ENCODE measurements at regions not wholly inside any gene's neighbourhood (a gene's known extent, or its start where the extent isn't known, plus 50 kb on each side); places are given as distances from the start of the nearest gene placed in this dataset.

- no peak overlapping the region for H3K27ac ChIP-seq (ENCODE audit: low read depth, low read length)
- no peaks in the 10 kb centered on the region for H3K9me3 ChIP-seq (ENCODE audit: control insufficient read depth, insufficient read depth, low read length)
- H3K27me3 ChIP-seq (ENCODE audit: control insufficient read depth, insufficient read depth, low read length) = no peaks in the 10 kb centered on the region
- H3K4me1 ChIP-seq (ENCODE audit: control insufficient read depth, insufficient read depth, low read length) = no peaks in the 10 kb centered on the region
- no CpG with 5 or more reads among the region's 2 CpGs for WGBS (ENCODE audit: insufficient coverage)
- DNase-seq (ENCODE audit: low read depth in 4 of 6, low spot score in 6 of 6) = no peak
- H3K4me3 ChIP-seq (ENCODE audit: low read depth, low read length) = no peak overlapping the region
- H3K36me3 ChIP-seq (ENCODE audit: control insufficient read depth, insufficient read depth, low read length) = no peaks in the 10 kb centered on the region
Measured at GRCh38 chr12:77535734-77536133, 295.0 kb upstream of the NAV3 start.

DNA sequence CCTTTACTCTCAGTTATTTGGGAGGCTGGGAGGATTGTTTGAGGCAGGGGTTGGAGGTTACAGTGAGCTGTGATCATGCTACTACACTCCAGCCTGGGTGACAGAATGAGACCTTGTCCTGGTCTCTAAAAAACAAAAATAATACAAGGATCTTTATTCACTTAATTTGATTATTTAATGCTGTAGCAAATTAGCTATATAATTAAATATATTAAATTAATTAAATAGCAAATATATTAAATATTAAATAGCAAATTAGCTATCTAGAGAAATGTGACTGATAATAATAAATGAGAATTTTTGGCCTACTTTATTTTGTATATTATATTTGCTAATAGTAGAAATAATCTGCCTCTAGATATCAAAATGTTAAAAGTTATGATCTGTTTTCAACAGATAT, 298.8 kb upstream of the NAV3 start:
- Histone ChIP-seq H3K4me3 (ENCODE audit: low read depth, low read length) (no peak overlapping the region), H3K36me3 (ENCODE audit: control insufficient read depth, insufficient read depth, low read length) (no peaks in the 10 kb centered on the region), H3K27me3 (ENCODE audit: control insufficient read depth, insufficient read depth, low read length) (no peaks in the 10 kb centered on the region), H3K9me3 (ENCODE audit: control insufficient read depth, insufficient read depth, low read length) (no peaks in the 10 kb centered on the region), H3K4me1 (ENCODE audit: control insufficient read depth, insufficient read depth, low read length) (no peaks in the 10 kb centered on the region), H3K27ac (ENCODE audit: low read depth, low read length) (no peak overlapping the region)
- no peak for DNase-seq (ENCODE audit: low read depth in 4 of 6, low spot score in 6 of 6)

- no CpG with 5 or more reads among the region's 1 CpG for WGBS (ENCODE audit: insufficient coverage)
- Histone ChIP-seq H3K27ac (ENCODE audit: low read depth, low read length) (no peak overlapping the region), H3K27me3 (ENCODE audit: control insufficient read depth, insufficient read depth, low read length) (no peaks in the 10 kb centered on the region), H3K4me3 (ENCODE audit: low read depth, low read length) (no peak overlapping the region), H3K9me3 (ENCODE audit: control insufficient read depth, insufficient read depth, low read length) (no peaks in the 10 kb centered on the region), H3K36me3 (ENCODE audit: control insufficient read depth, insufficient read depth, low read length) (no peaks in the 10 kb centered on the region), H3K4me1 (ENCODE audit: control insufficient read depth, insufficient read depth, low read length) (no peaks in the 10 kb centered on the region)
- peak in 1 of 6 donors; percentile 35 for DNase-seq (ENCODE audit: low read depth in 4 of 6, low spot score in 6 of 6)
Measured at GRCh38 chr12:77522247-77522646, 308.4 kb upstream of the NAV3 start.

- H3K27ac ChIP-seq (ENCODE audit: low read depth, low read length) = no peak overlapping the region
- H3K4me3 ChIP-seq (ENCODE audit: low read depth, low read length) = no peak overlapping the region
- WGBS (ENCODE audit: insufficient coverage) = no CpG with 5 or more reads among the region's 1 CpG
- H3K9me3 ChIP-seq (ENCODE audit: control insufficient read depth, insufficient read depth, low read length) = no peaks in the 10 kb centered on the region
- no peaks in the 10 kb centered on the region for H3K27me3 ChIP-seq (ENCODE audit: control insufficient read depth, insufficient read depth, low read length)
- no peaks in the 10 kb centered on the region for H3K4me1 ChIP-seq (ENCODE audit: control insufficient read depth, insufficient read depth, low read length)
- no peak for DNase-seq (ENCODE audit: low read depth in 4 of 6, low spot score in 6 of 6)
- no peaks in the 10 kb centered on the region for H3K36me3 ChIP-seq (ENCODE audit: control insufficient read depth, insufficient read depth, low read length)
Measured at GRCh38 chr12:77521508-77522115, 309.1 kb upstream of the NAV3 start.

DNA sequence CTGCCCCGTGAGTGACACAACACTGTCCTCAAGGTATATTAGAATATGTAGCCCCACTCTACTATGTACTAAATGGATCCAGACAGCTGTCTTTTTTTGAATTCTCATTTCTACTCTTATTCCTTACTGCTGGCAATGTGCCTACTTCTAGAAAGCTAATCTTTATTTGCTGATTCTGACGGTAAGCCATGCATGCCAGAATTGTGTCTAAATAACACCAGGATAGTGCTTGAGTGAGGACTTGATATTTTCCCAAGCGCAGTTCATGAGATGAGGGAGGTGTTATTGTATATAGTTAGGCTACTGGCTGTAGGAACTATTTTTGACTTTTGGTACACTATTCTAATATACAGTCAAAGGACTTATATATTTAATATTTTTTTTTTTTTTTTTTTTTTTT, 316.2 kb upstream of the NAV3 start:
- Histone ChIP-seq H3K27ac (ENCODE audit: low read depth, low read length) (no peak overlapping the region), H3K4me3 (ENCODE audit: low read depth, low read length) (no peak overlapping the region), H3K27me3 (ENCODE audit: control insufficient read depth, insufficient read depth, low read length) (no peaks in the 10 kb centered on the region), H3K4me1 (ENCODE audit: control insufficient read depth, insufficient read depth, low read length) (no peaks in the 10 kb centered on the region), H3K36me3 (ENCODE audit: control insufficient read depth, insufficient read depth, low read length) (no peaks in the 10 kb centered on the region), H3K9me3 (ENCODE audit: control insufficient read depth, insufficient read depth, low read length) (no peaks in the 10 kb centered on the region)
- peak in 2 of 6 donors; percentile 31 to 42 for DNase-seq (ENCODE audit: low read depth in 4 of 6, low spot score in 6 of 6)
- WGBS (ENCODE audit: insufficient coverage) = 33% methylated on average over 1 of the region's 3 CpGs

GRCh38 chr12:77510985-77511384, 319.7 kb upstream of the NAV3 start:
- WGBS (ENCODE audit: insufficient coverage) = no CpG with 5 or more reads among the region's 1 CpG
- H3K4me1 ChIP-seq (ENCODE audit: control insufficient read depth, insufficient read depth, low read length) = no peaks in the 10 kb centered on the region
- no peak for DNase-seq (ENCODE audit: low read depth in 4 of 6, low spot score in 6 of 6)

GRCh38 chr12:77504466-77504865, 326.2 kb upstream of the NAV3 start:
- H3K9me3 ChIP-seq (ENCODE audit: control insufficient read depth, insufficient read depth, low read length) = no peaks in the 10 kb centered on the region
- DNase-seq (ENCODE audit: low read depth in 4 of 6, low spot score in 6 of 6) = no peak

More at GRCh38 chr12:77510985-77511384, 319.7 kb upstream of the NAV3 start:
- H3K27ac ChIP-seq (ENCODE audit: low read depth, low read length) = no peak overlapping the region
- no peaks in the 10 kb centered on the region for H3K27me3 ChIP-seq (ENCODE audit: control insufficient read depth, insufficient read depth, low read length)
- H3K36me3 ChIP-seq (ENCODE audit: control insufficient read depth, insufficient read depth, low read length) = no peaks in the 10 kb centered on the region
- no peak overlapping the region for H3K4me3 ChIP-seq (ENCODE audit: low read depth, low read length)
- H3K9me3 ChIP-seq (ENCODE audit: control insufficient read depth, insufficient read depth, low read length) = no peaks in the 10 kb centered on the region

GRCh38 chr12:77500089-77500488, 330.6 kb upstream of the NAV3 start:
- no peaks in the 10 kb centered on the region for H3K4me1 ChIP-seq (ENCODE audit: control insufficient read depth, insufficient read depth, low read length)
- H3K36me3 ChIP-seq (ENCODE audit: control insufficient read depth, insufficient read depth, low read length) = no peaks in the 10 kb centered on the region
- H3K4me3 ChIP-seq (ENCODE audit: low read depth, low read length) = no peak overlapping the region
- no peaks in the 10 kb centered on the region for H3K27me3 ChIP-seq (ENCODE audit: control insufficient read depth, insufficient read depth, low read length)
- H3K27ac ChIP-seq (ENCODE audit: low read depth, low read length) = no peak overlapping the region
- no peaks in the 10 kb centered on the region for H3K9me3 ChIP-seq (ENCODE audit: control insufficient read depth, insufficient read depth, low read length)
- DNase-seq (ENCODE audit: low read depth in 4 of 6, low spot score in 6 of 6) = peak in 1 of 6 donors; percentile 62

More at GRCh38 chr12:77504466-77504865, 326.2 kb upstream of the NAV3 start:
- WGBS (ENCODE audit: insufficient coverage) = no CpG with 5 or more reads among the region's 4 CpGs
- no peaks in the 10 kb centered on the region for H3K36me3 ChIP-seq (ENCODE audit: control insufficient read depth, insufficient read depth, low read length)
- H3K27ac ChIP-seq (ENCODE audit: low read depth, low read length) = no peak overlapping the region
- no peaks in the 10 kb centered on the region for H3K4me1 ChIP-seq (ENCODE audit: control insufficient read depth, insufficient read depth, low read length)
- no peak overlapping the region for H3K4me3 ChIP-seq (ENCODE audit: low read depth, low read length)
- H3K27me3 ChIP-seq (ENCODE audit: control insufficient read depth, insufficient read depth, low read length) = no peaks in the 10 kb centered on the region

DNA sequence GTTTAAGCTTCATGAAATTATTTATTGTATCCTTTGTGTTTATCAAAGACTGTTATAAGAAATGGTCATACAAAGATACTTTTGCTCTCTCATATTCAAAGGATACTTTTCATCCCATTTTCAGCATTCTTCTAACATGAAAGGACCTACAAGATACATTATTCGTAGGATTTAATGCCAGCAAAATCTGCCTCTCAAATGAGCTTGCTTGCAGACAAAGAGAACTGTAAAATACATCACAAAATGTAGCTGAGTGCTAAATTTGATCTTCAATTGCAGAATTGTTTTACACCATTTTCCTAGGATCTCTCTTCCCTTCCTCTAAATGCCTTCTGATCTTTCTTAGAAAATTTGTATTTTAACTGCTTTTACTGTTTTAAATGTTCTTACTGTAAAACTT, 333.0 kb upstream of the NAV3 start:
- H3K36me3 ChIP-seq (ENCODE audit: control insufficient read depth, insufficient read depth, low read length) = no peaks in the 10 kb centered on the region
- H3K4me1 ChIP-seq (ENCODE audit: control insufficient read depth, insufficient read depth, low read length) = no peaks in the 10 kb centered on the region
- H3K27ac ChIP-seq (ENCODE audit: low read depth, low read length) = no peak overlapping the region
- no peaks in the 10 kb centered on the region for H3K9me3 ChIP-seq (ENCODE audit: control insufficient read depth, insufficient read depth, low read length)
- peak in 1 of 6 donors; percentile 63 for DNase-seq (ENCODE audit: low read depth in 4 of 6, low spot score in 6 of 6)
- WGBS (ENCODE audit: insufficient coverage) = no CpG with 5 or more reads among the region's 1 CpG
- no peak overlapping the region for H3K4me3 ChIP-seq (ENCODE audit: low read depth, low read length)
- H3K27me3 ChIP-seq (ENCODE audit: control insufficient read depth, insufficient read depth, low read length) = no peaks in the 10 kb centered on the region

GRCh38 chr12:77496714-77497113, 334.0 kb upstream of the NAV3 start:
- Histone ChIP-seq H3K4me1 (ENCODE audit: control insufficient read depth, insufficient read depth, low read length) (no peaks in the 10 kb centered on the region), H3K27ac (ENCODE audit: low read depth, low read length) (no peak overlapping the region), H3K4me3 (ENCODE audit: low read depth, low read length) (no peak overlapping the region), H3K36me3 (ENCODE audit: control insufficient read depth, insufficient read depth, low read length) (no peaks in the 10 kb centered on the region), H3K27me3 (ENCODE audit: control insufficient read depth, insufficient read depth, low read length) (no peaks in the 10 kb centered on the region), H3K9me3 (ENCODE audit: control insufficient read depth, insufficient read depth, low read length) (no peaks in the 10 kb centered on the region)
- WGBS (ENCODE audit: insufficient coverage) = 92% methylated on average over 3 of the region's 5 CpGs
- no peak for DNase-seq (ENCODE audit: low read depth in 4 of 6, low spot score in 6 of 6)

Measured in spinal cord (tissue), 9 donors.